ENCODE measurements at regions not wholly inside any gene's neighbourhood (a gene's known extent, or its start where the extent isn't known, plus 50 kb on each side); places are given as distances from the start of the nearest gene placed in this dataset.

GRCh38 chr3:124246376-124246775 lies 254.5 kb upstream of the ROPN1 start:
- TF ChIP-seq CTCF (IDR thresholded peaks at IDR 0.05; ENCODE audit: low read depth, low read length, missing input control) = no peak
- TF ChIP-seq, protein P1, sequence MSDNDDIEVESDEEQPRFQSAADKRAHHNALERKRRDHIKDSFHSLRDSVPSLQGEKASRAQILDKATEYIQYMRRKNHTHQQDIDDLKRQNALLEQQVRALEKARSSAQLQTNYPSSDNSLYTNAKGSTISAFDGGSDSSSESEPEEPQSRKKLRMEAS (IDR thresholded peaks at IDR 0.05) = no peak
- TF ChIP-seq SP1 (IDR thresholded peaks at IDR 0.05) = no peak
- no peak for TF ChIP-seq YY1 (IDR thresholded peaks at IDR 0.05)
- no peak for TF ChIP-seq ZBTB33 (IDR thresholded peaks at IDR 0.05)
- TF ChIP-seq, protein P2, sequence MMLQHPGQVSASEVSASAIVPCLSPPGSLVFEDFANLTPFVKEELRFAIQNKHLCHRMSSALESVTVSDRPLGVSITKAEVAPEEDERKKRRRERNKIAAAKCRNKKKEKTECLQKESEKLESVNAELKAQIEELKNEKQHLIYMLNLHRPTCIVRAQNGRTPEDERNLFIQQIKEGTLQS (IDR thresholded peaks at IDR 0.05) = no peak
- no peak for TF ChIP-seq FOXA1 (IDR thresholded peaks at IDR 0.05)
- TF ChIP-seq REST (IDR thresholded peaks at IDR 0.05) = no peak
- no peak for TF ChIP-seq EGR1 (IDR thresholded peaks at IDR 0.05; ENCODE audit: low read depth in 2 of 2)
- no peak for TF ChIP-seq TAF1 (conservative IDR thresholded peaks at IDR 0.05)
- TF ChIP-seq RXRA (IDR thresholded peaks at IDR 0.05) = no peak
- no peak for TF ChIP-seq RAD21 (IDR thresholded peaks at IDR 0.05)
- TF ChIP-seq JUND (IDR thresholded peaks at IDR 0.05) = no peak

Data from liver (tissue), 3 donors.